ENCODE measurements at regions not wholly inside any gene's neighbourhood (a gene's known extent, or its start where the extent isn't known, plus 50 kb on each side); places are given as distances from the start of the nearest gene placed in this dataset.

GRCh38 chr21:35573472-35574374 is 486.6 kb downstream of the SETD4 start:
- ATAC-seq, result no peak
- no peak for TF ChIP-seq ESRRG (CRISPR knock-in tag; IDR thresholded peaks at IDR 0.05)
- TF ChIP-seq PATZ1 (CRISPR knock-in tag; IDR thresholded peaks at IDR 0.05; ENCODE audit: borderline replicate concordance), result no peak
- no peak for TF ChIP-seq GLIS3 (CRISPR knock-in tag; IDR thresholded peaks at IDR 0.05)
- TF ChIP-seq CSRNP3 (CRISPR knock-in tag; IDR thresholded peaks at IDR 0.05), result no peak
- no peak for TF ChIP-seq PPARA (CRISPR knock-in tag; IDR thresholded peaks at IDR 0.05; ENCODE audit: borderline replicate concordance)
- no peak for TF ChIP-seq ZFP30 (CRISPR knock-in tag; IDR thresholded peaks at IDR 0.05)
- no peak for TF ChIP-seq ZNF565 (CRISPR knock-in tag; conservative IDR thresholded peaks at IDR 0.05; ENCODE audit: low read depth)
- TF ChIP-seq ZFP3 (CRISPR knock-in tag; IDR thresholded peaks at IDR 0.05), result no peak
- no peak for TF ChIP-seq CSDC2 (CRISPR knock-in tag; IDR thresholded peaks at IDR 0.05)
- no peak for TF ChIP-seq BACH2 (CRISPR knock-in tag; IDR thresholded peaks at IDR 0.05; ENCODE audit: borderline replicate concordance)
- TF ChIP-seq SNAI2 (CRISPR knock-in tag; IDR thresholded peaks at IDR 0.05), result no peak
- no peak for TF ChIP-seq ISL1 (CRISPR knock-in tag; IDR thresholded peaks at IDR 0.05)
- no peak for TF ChIP-seq OSR1 (CRISPR knock-in tag; IDR thresholded peaks at IDR 0.05)
- TF ChIP-seq CREB5 (CRISPR knock-in tag; IDR thresholded peaks at IDR 0.05; ENCODE audit: low read depth), result no peak
- TF ChIP-seq RARB (CRISPR knock-in tag; IDR thresholded peaks at IDR 0.05), result no peak
- TF ChIP-seq ARNTL (CRISPR knock-in tag; IDR thresholded peaks at IDR 0.05; ENCODE audit: borderline replicate concordance, low read depth), result no peak
- no peak for TF ChIP-seq ZNF8 (CRISPR knock-in tag; IDR thresholded peaks at IDR 0.05)
- no peak for TF ChIP-seq ZNF70 (CRISPR knock-in tag; IDR thresholded peaks at IDR 0.05)
- no peak for TF ChIP-seq POU6F1 (CRISPR knock-in tag; IDR thresholded peaks at IDR 0.05; ENCODE audit: borderline replicate concordance, low read depth)
- no peak for TF ChIP-seq ZC3H10 (CRISPR knock-in tag; IDR thresholded peaks at IDR 0.05)

- TF ChIP-seq OSR1 (CRISPR knock-in tag; IDR thresholded peaks at IDR 0.05), result no peak
- no peak for TF ChIP-seq ZFP30 (CRISPR knock-in tag; IDR thresholded peaks at IDR 0.05)
- no peak for TF ChIP-seq ZNF565 (CRISPR knock-in tag; conservative IDR thresholded peaks at IDR 0.05; ENCODE audit: low read depth)
- no peak for TF ChIP-seq ISL1 (CRISPR knock-in tag; IDR thresholded peaks at IDR 0.05)
- TF ChIP-seq SNAI2 (CRISPR knock-in tag; IDR thresholded peaks at IDR 0.05), result no peak
- no peak for TF ChIP-seq TCF4 (CRISPR knock-in tag; IDR thresholded peaks at IDR 0.05; ENCODE audit: borderline replicate concordance)
- no peak for TF ChIP-seq GLIS3 (CRISPR knock-in tag; IDR thresholded peaks at IDR 0.05)
- TF ChIP-seq TSHZ2 (CRISPR knock-in tag; IDR thresholded peaks at IDR 0.05), result no peak
- TF ChIP-seq TOX (CRISPR knock-in tag; IDR thresholded peaks at IDR 0.05; ENCODE audit: borderline replicate concordance), result no peak
- ATAC-seq, result no peak
Measured at GRCh38 chr21:35571910-35572309, 488.4 kb downstream of the SETD4 start.

All from SK-N-SH treated with all-trans-retinoic acid at 6 μM for 48 hours (cell line).